ENCODE measurements at regions not wholly inside any gene's neighbourhood (a gene's known extent, or its start where the extent isn't known, plus 50 kb on each side); places are given as distances from the start of the nearest gene placed in this dataset.

- TF ChIP-seq CTCF (IDR thresholded peaks at IDR 0.05): no peak
- TF ChIP-seq EZH2 (IDR thresholded peaks at IDR 0.05; ENCODE audit: borderline replicate concordance, insufficient read depth, low read depth, low read length, poor library complexity, severe bottlenecking): no peak
These were observed 210.8 kb upstream of the ETAA1 start for GRCh38 chr2:67186326-67186725.
